ENCODE measurements at regions not wholly inside any gene's neighbourhood (a gene's known extent, or its start where the extent isn't known, plus 50 kb on each side); places are given as distances from the start of the nearest gene placed in this dataset.

GRCh38 chr10:8420182-8420581, 365.7 kb downstream of the GATA3 start:
- DNase-seq (ENCODE audit: low read depth), result no peak
- no peak for TF ChIP-seq CTCF (conservative IDR thresholded peaks at IDR 0.05; ENCODE audit: control insufficient read depth, insufficient read depth, low read depth, low read length)
- no peak overlapping the region for H3K4me3 ChIP-seq (ENCODE audit: control insufficient read depth, low read depth, low read length)

- TF ChIP-seq CTCF (conservative IDR thresholded peaks at IDR 0.05; ENCODE audit: control insufficient read depth, insufficient read depth, low read depth, low read length), result no peak
- no peak for DNase-seq (ENCODE audit: low read depth)
- no peak overlapping the region for H3K4me3 ChIP-seq (ENCODE audit: control insufficient read depth, low read depth, low read length)
Observed at GRCh38 chr10:8424555-8425211, 370.2 kb downstream of the GATA3 start.

GRCh38 chr10:8428654-8429053, 374.2 kb downstream of the GATA3 start:
- DNase-seq (ENCODE audit: low read depth), result no peak
- no peak for TF ChIP-seq CTCF (conservative IDR thresholded peaks at IDR 0.05; ENCODE audit: control insufficient read depth, insufficient read depth, low read depth, low read length)
- H3K4me3 ChIP-seq (ENCODE audit: control insufficient read depth, low read depth, low read length), result no peak overlapping the region

GRCh38 chr10:8430321-8430720, 375.8 kb downstream of the GATA3 start:
- DNase-seq (ENCODE audit: low read depth), result no peak
- no peak for TF ChIP-seq CTCF (conservative IDR thresholded peaks at IDR 0.05; ENCODE audit: control insufficient read depth, insufficient read depth, low read depth, low read length)

GRCh38 chr10:8431511-8431910, 377.0 kb downstream of the GATA3 start:
- no peak for DNase-seq (ENCODE audit: low read depth)
- no peak overlapping the region for H3K4me3 ChIP-seq (ENCODE audit: control insufficient read depth, low read depth, low read length)
- no peak for TF ChIP-seq CTCF (conservative IDR thresholded peaks at IDR 0.05; ENCODE audit: control insufficient read depth, insufficient read depth, low read depth, low read length)

More at GRCh38 chr10:8430321-8430720, 375.8 kb downstream of the GATA3 start:
- no peak overlapping the region for H3K4me3 ChIP-seq (ENCODE audit: control insufficient read depth, low read depth, low read length)

GRCh38 chr10:8435186-8436055, 380.9 kb downstream of the GATA3 start:
- no peak overlapping the region for H3K4me3 ChIP-seq (ENCODE audit: control insufficient read depth, low read depth, low read length)
- no peak for DNase-seq (ENCODE audit: low read depth)
- TF ChIP-seq CTCF (conservative IDR thresholded peaks at IDR 0.05; ENCODE audit: control insufficient read depth, insufficient read depth, low read depth, low read length), result no peak
